H1 (cell line): ENCODE measurements at regions not wholly inside any gene's neighbourhood (a gene's known extent, or its start where the extent isn't known, plus 50 kb on each side); places are given as distances from the start of the nearest gene placed in this dataset.

ENCODE experiments used
- CTCF ChIA-PET: fragments of 300-600 bp; sonication (Branson Sonifier 250); formaldehyde crosslinking; loops from one replicate; lab custom pipeline; 2021; ENCODE audit not compliant: partially characterized antibody; lab: Charles Lee
- POLR2A ChIA-PET: fragments of 300-600 bp; sonication (Branson Sonifier 250); formaldehyde crosslinking; loops from one replicate; lab custom pipeline; 2021; ENCODE audit warnings: inconsistent platforms; ENCODE audit not compliant: partially characterized antibody; lab: Charles Lee
- DNase-seq, 2 experiments: peaks; one replicate each; pipeline versions ENCODE4 v3.0.0 to v3.0.0-alpha.2; 2010 to 2022; ENCODE audit warnings: low spot score in 2 of 2, low read depth in 1 of 2, mixed read lengths in 1 of 2
- FAIRE-seq: peaks from 2 replicates; lab custom pipeline; 2011; peaks lifted over from hg19 to GRCh38; lab: Jason Lieb, UNC
- H2AFZ ChIP-seq: 2 replicates; pipeline ENCODE4 v1.8.1; 2012; ENCODE audit warnings: low read length, inconsistent platforms
- H2AK5ac ChIP-seq: 2 replicates; pipeline ENCODE4 v1.6.1; 2013; ENCODE audit warnings: low read depth, low read length
- H2BK120ac ChIP-seq: replicated peaks from 2 replicates; pipeline ENCODE3; 2013; ENCODE audit warnings: low read depth, low read length, inconsistent platforms
- H2BK12ac ChIP-seq: 2 replicates; pipeline ENCODE4 v1.6.1; 2013; ENCODE audit warnings: low read depth, low read length
- H2BK15ac ChIP-seq: 2 replicates; pipeline ENCODE4 v1.6.1; 2013; ENCODE audit warnings: low read length
- H2BK20ac ChIP-seq: 2 replicates; pipeline ENCODE4 v1.6.1; 2013; ENCODE audit warnings: low read length
- H2BK5ac ChIP-seq: 2 replicates; pipeline ENCODE4 v1.6.1; 2013; ENCODE audit warnings: low read depth, low read length
- H3K14ac ChIP-seq: 2 replicates; pipeline ENCODE4 v1.6.1; 2013; ENCODE audit warnings: inconsistent platforms; ENCODE audit not compliant: insufficient read length
- H3K18ac ChIP-seq: 2 replicates; pipeline ENCODE4 v1.6.1; 2013; ENCODE audit warnings: low read length; ENCODE audit errors: extremely low read depth
- H3K23ac ChIP-seq: 2 replicates; pipeline ENCODE4 v1.6.1; 2013; ENCODE audit warnings: inconsistent platforms; ENCODE audit not compliant: insufficient read length
- H3K23me2 ChIP-seq: 2 replicates; pipeline ENCODE4 v1.6.1; 2013; ENCODE audit warnings: low read depth, low read length
- H3K27ac ChIP-seq: 2 replicates; pipeline ENCODE4 v1.6.1; 2011; ENCODE audit warnings: low read depth, low read length, inconsistent platforms
- H3K27me3 ChIP-seq, 4 experiments: replicated peaks in 1 of 4; 1 replicate in 1 of 4; 2 replicates in 3 of 4; pipeline versions ENCODE4 v1.6.1 to v1.8.1; 2011 to 2013; ENCODE audit warnings: low read length in 3 of 4, mild to moderate bottlenecking in 3 of 4, inconsistent platforms in 2 of 4, mixed read lengths in 2 of 4, moderate library complexity in 1 of 4; ENCODE audit not compliant: control insufficient read depth in 3 of 4, insufficient read depth in 3 of 4; ENCODE audit errors: extremely low read depth in 1 of 4
- H3K36me3 ChIP-seq, 4 experiments: 2 replicates each; pipeline versions ENCODE4 v1.6.1 to v1.8.1; 2011 to 2013; ENCODE audit warnings: mild to moderate bottlenecking in 4 of 4, low read length in 3 of 4, moderate library complexity in 2 of 4, control low read depth in 1 of 4, inconsistent platforms in 1 of 4; ENCODE audit not compliant: insufficient read depth in 4 of 4, control insufficient read depth in 2 of 4
- H3K4ac ChIP-seq: replicated peaks from 2 replicates; pipeline ENCODE3; 2013; ENCODE audit warnings: low read length, low read depth, mixed read lengths, inconsistent platforms; ENCODE audit not compliant: insufficient read length
- H3K4me1 ChIP-seq, 4 experiments: replicated peaks in 1 of 4; 1 replicate in 1 of 4; 2 replicates in 3 of 4; pipeline versions ENCODE4 v1.6.1 to v1.8.1; 2011 to 2013; ENCODE audit warnings: low read length in 3 of 4, inconsistent platforms in 2 of 4, mixed read lengths in 1 of 4; ENCODE audit not compliant: insufficient read depth in 4 of 4, control insufficient read depth in 3 of 4
- H3K4me2 ChIP-seq, 2 experiments: 2 replicates each; pipeline versions ENCODE4 v1.6.1 to v1.8.1; 2011 to 2013; ENCODE audit warnings: low read depth in 2 of 2, low read length in 2 of 2, control low read depth in 1 of 2, inconsistent platforms in 1 of 2, mild to moderate bottlenecking in 1 of 2; ENCODE audit not compliant: insufficient read depth in 1 of 2
- H3K4me3 ChIP-seq, 4 experiments: fragments of 200-600, 300-600 bp in 1 of 4; sonication (generic), shearing (Covaris generic), sonication (Bioruptor Twin) in 1 of 4; 2 replicates each; pipeline versions ENCODE4 v1.5.1 to v1.8.1; 2011 to 2016; ENCODE audit warnings: low read length in 4 of 4, low read depth in 3 of 4, control low read depth in 2 of 4, inconsistent platforms in 2 of 4, mild to moderate bottlenecking in 2 of 4, mixed read lengths in 1 of 4, moderate library complexity in 1 of 4; ENCODE audit not compliant: insufficient read depth in 2 of 4; ENCODE audit errors: extremely low read depth in 1 of 4
- H3K56ac ChIP-seq: replicated peaks from 2 replicates; pipeline ENCODE3; 2013; ENCODE audit warnings: low read depth, mild to moderate bottlenecking, mixed read lengths, low read length, inconsistent platforms; ENCODE audit not compliant: insufficient read length
- H3K79me1 ChIP-seq: 2 replicates; pipeline ENCODE4 v1.6.1; 2013; ENCODE audit warnings: low read depth, low read length, control low read depth
- H3K79me2 ChIP-seq, 2 experiments: 2 replicates each; pipeline versions ENCODE4 v1.6.1 to v1.8.1; 2012 to 2013; ENCODE audit warnings: low read length in 2 of 2, mild to moderate bottlenecking in 2 of 2, inconsistent platforms in 1 of 2; ENCODE audit not compliant: insufficient read depth in 2 of 2, control insufficient read depth in 1 of 2
- H3K9ac ChIP-seq, 4 experiments: replicated peaks in 1 of 4; 1 replicate in 1 of 4; 2 replicates in 3 of 4; pipeline versions ENCODE4 v1.6.1 to v1.8.1; 2011 to 2013; ENCODE audit warnings: low read depth in 3 of 4, low read length in 3 of 4, control low read depth in 2 of 4, mild to moderate bottlenecking in 2 of 4, moderate library complexity in 2 of 4, inconsistent platforms in 1 of 4; ENCODE audit errors: extremely low read depth in 1 of 4
- H3K9me3 ChIP-seq, 2 experiments: 2 replicates each; pipeline versions ENCODE4 v1.6.1 to v1.8.1; 2012 to 2013; ENCODE audit warnings: mild to moderate bottlenecking in 2 of 2, moderate library complexity in 2 of 2, control low read depth in 1 of 2, inconsistent platforms in 1 of 2, low read depth in 1 of 2, low read length in 1 of 2, mixed read lengths in 1 of 2; ENCODE audit not compliant: insufficient read depth in 2 of 2
- H4K20me1 ChIP-seq, 2 experiments: replicated peaks in 1 of 2; 2 replicates each; pipeline versions ENCODE3 to v1.8.1; 2011 to 2013; ENCODE audit warnings: inconsistent platforms in 2 of 2, low read length in 2 of 2, mild to moderate bottlenecking in 1 of 2; ENCODE audit not compliant: insufficient read depth in 2 of 2, control insufficient read depth in 1 of 2
- H4K5ac ChIP-seq: 2 replicates; pipeline ENCODE4 v1.6.1; 2013; ENCODE audit warnings: low read length, low read depth, mixed read lengths, inconsistent platforms; ENCODE audit not compliant: insufficient read length
- H4K8ac ChIP-seq: 2 replicates; pipeline ENCODE4 v1.8.0; 2013; ENCODE audit warnings: mild to moderate bottlenecking, moderate library complexity, low read length, inconsistent platforms; ENCODE audit not compliant: insufficient read depth; ENCODE audit errors: extremely low read depth
- H4K91ac ChIP-seq: replicated peaks from 2 replicates; pipeline ENCODE3; 2013; ENCODE audit warnings: low read length, mixed read lengths, inconsistent platforms; ENCODE audit not compliant: insufficient read length
- BACH1 ChIP-seq: IDR thresholded peaks from 2 replicates; pipeline ENCODE4 v1.6.1; 2012; ENCODE audit warnings: low read length, improper control_type of control experiment
- BCL11A ChIP-seq, 2 experiments: IDR thresholded peaks; one replicate each; pipeline ENCODE4 v1.6.1; 2011; ENCODE audit warnings: low read depth in 2 of 2, low read length in 2 of 2, mild to moderate bottlenecking in 2 of 2
- BRCA1 ChIP-seq: IDR thresholded peaks from 2 replicates; pipeline ENCODE4 v1.6.1; 2012; ENCODE audit warnings: low read depth, low read length, improper control_type of control experiment
- CBX8 ChIP-seq: fragments of 300-800, 300-1000 bp; sonication (generic); IDR thresholded peaks from 2 replicates; pipeline ENCODE4 v1.7.1; 2016; ENCODE audit warnings: low read depth, low read length, borderline replicate concordance
- CHD1 ChIP-seq: IDR thresholded peaks from 2 replicates; pipeline ENCODE4 v1.6.1; 2012; ENCODE audit warnings: low read depth, low read length, improper control_type of control experiment
- HDAC2 ChIP-seq, 2 experiments: fragments of 300-600 bp in 1 of 2; sonication (generic) in 1 of 2; IDR thresholded peaks; 2 replicates each; pipeline ENCODE4 v1.6.1; 2011 to 2012; ENCODE audit warnings: low read depth in 2 of 2, low read length in 2 of 2, mild to moderate bottlenecking in 2 of 2, moderate library complexity in 2 of 2, borderline replicate concordance in 1 of 2, inconsistent platforms in 1 of 2
- KDM5A ChIP-seq: fragments of 200-600 bp; IDR thresholded peaks from 2 replicates; pipeline ENCODE4 v1.7.1; 2012; ENCODE audit warnings: mild to moderate bottlenecking, low read length, inconsistent platforms, mixed read lengths
- WGBS, 2 experiments: shearing (Covaris generic) in 1 of 2; methylation state at CpG; one replicate each; pipeline versions ENCODE4 v1.1.6 to v1.1.7; 2013 to 2015; ENCODE audit warnings: low lambda C conversion rate in 2 of 2, mixed read lengths in 2 of 2, inconsistent platforms in 1 of 2, low coverage in 1 of 2, missing lambda C conversion rate in 1 of 2; ENCODE audit not compliant: insufficient replicate concordance in 2 of 2, insufficient coverage in 1 of 2, insufficient read length in 1 of 2; ENCODE audit errors: extremely low coverage in 1 of 2, missing lambda C conversion rate in 1 of 2; 5-methylcytosine and 5-hydroxymethylcytosine counted together

DNA sequence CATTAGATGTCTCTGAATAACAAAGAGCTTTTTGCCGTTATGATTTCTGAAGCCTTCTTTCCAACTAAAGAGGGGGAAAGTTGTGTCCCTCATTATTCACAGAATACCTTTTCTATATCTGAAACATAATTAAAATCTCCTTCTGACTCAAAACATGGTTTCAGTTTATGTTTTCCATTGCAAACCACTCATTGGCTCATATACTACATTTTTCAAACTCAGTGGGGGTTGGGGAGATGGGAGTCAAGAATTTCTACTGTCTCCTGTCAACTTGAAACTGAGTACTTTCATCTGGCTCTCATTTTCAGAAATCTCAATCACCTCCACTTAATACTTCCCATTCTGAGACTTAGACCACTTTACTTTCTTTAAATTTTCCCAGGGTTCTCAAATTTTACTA, 1839.5 kb upstream of the PCDH10 start:
- no peak overlapping the region for H3K4ac ChIP-seq
- 79% methylated on average over 1 of the region's 1 CpG; no CpG with 5 or more reads in 1 of the 2 experiments for WGBS, 2 experiments

More for the DNA sequence above, 1839.5 kb upstream of the PCDH10 start:
- H3K79me1 ChIP-seq = no peaks in the 10 kb centered on the region
- H2BK12ac ChIP-seq = no peak overlapping the region
- no peak overlapping the region for H3K27ac ChIP-seq
- no peaks in the 10 kb centered on the region for H3K79me2 ChIP-seq
- H2AFZ ChIP-seq = no peak overlapping the region
- no peak for DNase-seq
- H3K14ac ChIP-seq = no peak overlapping the region
- TF ChIP-seq KDM5A (no peak), BCL11A (IDR thresholded peaks at IDR 0.05; ENCODE audit: low read depth in 2 of 2, low read length in 2 of 2) (no peak), CBX8 (no peak), HDAC2 (IDR thresholded peaks at IDR 0.05; ENCODE audit: borderline replicate concordance in 1 of 2, low read depth in 2 of 2, low read length in 2 of 2) (no peak), BACH1 (no peak), BRCA1 (no peak), CHD1 (no peak)
- TF ChIP-seq, all 59 proteins: peak for 0
- no peak overlapping the region for H2BK15ac ChIP-seq
- H3K27me3 ChIP-seq = no peaks in the 10 kb centered on the region
- H3K23ac ChIP-seq = no peak overlapping the region
- no peak overlapping the region for H2AK5ac ChIP-seq
- no peaks in the 10 kb centered on the region for H3K4me1 ChIP-seq
- no peak overlapping the region for H4K91ac ChIP-seq
- no peak overlapping the region for H3K56ac ChIP-seq
- ChIA-PET POLR2A (no interaction called here), CTCF (no interaction called here)
- H2BK120ac ChIP-seq = no peak overlapping the region
- H2BK5ac ChIP-seq = no peak overlapping the region
- H3K9me3 ChIP-seq = no peaks in the 10 kb centered on the region
- H4K5ac ChIP-seq = no peak overlapping the region
- H4K8ac ChIP-seq = no peak overlapping the region
- no peak for FAIRE-seq
- H3K36me3 ChIP-seq = no peaks in the 10 kb centered on the region; a peak in 1 of 8 replicates
- H3K4me2 ChIP-seq = no peak overlapping the region
- no peak overlapping the region for H3K4me3 ChIP-seq
- no peaks in the 10 kb centered on the region for H3K23me2 ChIP-seq
- H4K20me1 ChIP-seq = no peaks in the 10 kb centered on the region
- no peak overlapping the region for H2BK20ac ChIP-seq
- H3K18ac ChIP-seq = no peak overlapping the region
- no peak overlapping the region for H3K9ac ChIP-seq
